Fibroblast of villous mesenchyme (primary cell): ENCODE measurements at regions not wholly inside any gene's neighbourhood (a gene's known extent, or its start where the extent isn't known, plus 50 kb on each side); places are given as distances from the start of the nearest gene placed in this dataset.

Experiments used
- DNase-seq: peaks from one replicate; pipeline ENCODE4 v3.0.0-alpha.2; 2010; ENCODE audit warnings: low read depth
- H3K4me3 ChIP-seq: 2 replicates; pipeline ENCODE4 v1.5.1; 2011; ENCODE audit warnings: low read depth, mild to moderate bottlenecking, low read length
- TF ChIP-seq, protein P1 (sequence below): IDR thresholded peaks from 2 replicates; pipeline ENCODE4 v1.5.1; 2012; ENCODE audit warnings: low read depth, mild to moderate bottlenecking, low read length; ENCODE audit not compliant: insufficient read depth

DNA sequence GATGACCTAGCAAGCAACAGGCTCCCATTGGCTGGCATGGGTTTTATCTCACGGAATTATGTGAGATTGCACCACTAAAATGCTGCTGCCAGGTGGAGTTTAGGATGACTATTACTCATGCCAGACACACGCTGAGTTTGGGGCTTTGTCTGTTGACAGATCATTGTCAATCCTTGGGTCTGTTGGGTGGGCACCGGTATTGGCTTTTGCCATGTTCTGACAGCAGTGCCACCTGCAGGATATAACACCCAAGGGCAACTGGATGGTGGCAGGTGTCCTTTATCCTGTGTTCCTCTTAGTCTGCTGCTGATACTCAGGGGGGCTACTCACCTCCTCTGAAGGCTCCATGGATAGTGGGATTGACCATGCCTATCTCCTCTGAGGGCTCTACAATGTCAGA lies 221.6 kb upstream of the DYNLRB2 start:
- TF ChIP-seq, protein P1, sequence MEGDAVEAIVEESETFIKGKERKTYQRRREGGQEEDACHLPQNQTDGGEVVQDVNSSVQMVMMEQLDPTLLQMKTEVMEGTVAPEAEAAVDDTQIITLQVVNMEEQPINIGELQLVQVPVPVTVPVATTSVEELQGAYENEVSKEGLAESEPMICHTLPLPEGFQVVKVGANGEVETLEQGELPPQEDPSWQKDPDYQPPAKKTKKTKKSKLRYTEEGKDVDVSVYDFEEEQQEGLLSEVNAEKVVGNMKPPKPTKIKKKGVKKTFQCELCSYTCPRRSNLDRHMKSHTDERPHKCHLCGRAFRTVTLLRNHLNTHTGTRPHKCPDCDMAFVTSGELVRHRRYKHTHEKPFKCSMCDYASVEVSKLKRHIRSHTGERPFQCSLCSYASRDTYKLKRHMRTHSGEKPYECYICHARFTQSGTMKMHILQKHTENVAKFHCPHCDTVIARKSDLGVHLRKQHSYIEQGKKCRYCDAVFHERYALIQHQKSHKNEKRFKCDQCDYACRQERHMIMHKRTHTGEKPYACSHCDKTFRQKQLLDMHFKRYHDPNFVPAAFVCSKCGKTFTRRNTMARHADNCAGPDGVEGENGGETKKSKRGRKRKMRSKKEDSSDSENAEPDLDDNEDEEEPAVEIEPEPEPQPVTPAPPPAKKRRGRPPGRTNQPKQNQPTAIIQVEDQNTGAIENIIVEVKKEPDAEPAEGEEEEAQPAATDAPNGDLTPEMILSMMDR, result peak; percentile 12
- no peak overlapping the region for H3K4me3 ChIP-seq
- DNase-seq, result no peak

DNA sequence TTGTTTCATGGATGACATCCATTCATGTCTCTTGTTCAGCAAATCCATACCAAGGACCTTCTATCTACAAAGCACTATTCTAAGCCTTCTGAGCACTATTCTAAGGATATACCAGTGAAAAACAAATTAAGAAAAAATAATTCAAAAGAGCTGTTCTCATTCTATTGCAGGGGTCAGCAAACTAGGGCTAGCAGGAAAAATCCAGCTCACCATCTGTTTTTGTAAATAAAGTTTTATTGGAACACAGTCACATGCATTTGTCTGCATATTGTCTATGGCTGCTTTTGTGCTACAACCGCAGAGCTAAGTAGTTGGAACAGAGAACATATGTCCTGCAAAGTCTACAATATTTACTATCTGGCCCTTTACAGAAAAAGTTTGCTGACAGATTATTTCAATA lies 222.7 kb upstream of the DYNLRB2 start:
- TF ChIP-seq, protein P1, result no peak
- H3K4me3 ChIP-seq, result no peak overlapping the region

DNA sequence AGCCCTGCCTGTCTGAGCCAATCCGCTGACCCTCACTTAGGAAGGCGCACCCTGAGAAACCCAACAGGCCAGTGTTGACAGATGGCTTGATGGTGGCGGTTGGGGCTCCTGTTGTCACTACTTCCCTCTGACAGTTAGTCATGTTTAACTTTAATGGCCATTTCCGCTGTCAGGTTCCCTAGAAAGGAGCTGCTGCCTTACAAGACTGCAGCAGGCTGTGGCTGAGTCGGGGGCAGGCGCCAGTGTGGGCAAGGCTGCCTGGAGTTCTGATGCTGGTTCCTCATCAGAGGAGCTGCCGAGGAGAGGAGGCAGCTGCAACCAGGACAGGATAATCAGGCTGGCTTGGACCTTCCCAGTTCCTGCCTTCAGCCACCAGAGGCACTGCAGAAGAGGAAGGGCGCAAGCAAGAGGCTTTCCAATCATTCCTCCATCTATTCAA lies 223.2 kb upstream of the DYNLRB2 start:
- DNase-seq, result no peak
- H3K4me3 ChIP-seq, result no peak overlapping the region
- TF ChIP-seq, protein P1, result peak; percentile 38

More for the DNA sequence above, 222.7 kb upstream of the DYNLRB2 start:
- DNase-seq, result no peak

DNA sequence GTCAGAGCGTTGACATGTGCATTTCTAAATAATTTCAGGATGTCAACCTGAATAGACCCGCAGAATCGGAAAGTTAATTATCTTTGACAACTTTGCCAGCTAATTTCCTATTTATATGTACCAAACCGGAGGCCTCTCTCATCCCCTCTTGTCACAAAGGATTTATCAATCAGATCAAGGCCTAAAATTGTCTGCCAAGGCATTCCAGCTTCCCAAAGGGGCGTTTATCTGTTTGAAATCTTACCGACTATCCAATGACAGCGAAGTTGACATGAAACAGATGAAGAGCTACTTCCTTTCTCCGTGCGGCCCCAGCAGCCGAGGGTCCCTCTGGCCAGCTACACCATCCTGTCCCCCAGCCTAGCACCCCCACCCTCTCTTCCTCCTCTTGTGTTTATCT lies 223.7 kb upstream of the DYNLRB2 start:
- DNase-seq, result no peak
- H3K4me3 ChIP-seq, result no peak overlapping the region
- TF ChIP-seq, protein P1, result no peak

DNA sequence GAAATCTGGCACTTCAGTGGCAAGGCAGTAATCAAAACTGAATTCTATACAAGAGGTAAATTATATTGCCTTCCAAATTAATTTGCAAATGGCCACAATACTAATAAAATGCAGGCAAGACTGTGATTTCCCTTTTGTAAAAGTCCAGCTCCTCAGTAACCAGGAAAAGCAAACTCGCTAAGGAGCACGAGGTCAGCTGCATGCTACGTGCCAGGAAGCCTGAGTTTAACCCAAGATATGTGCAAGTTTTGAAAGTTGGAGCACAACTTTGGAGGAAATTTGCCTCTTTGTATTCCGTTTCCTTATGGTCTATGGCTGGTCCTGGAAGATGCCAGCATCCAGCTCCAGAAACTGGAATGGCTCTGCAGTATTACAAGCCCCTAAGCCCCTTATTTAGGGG lies 226.8 kb upstream of the DYNLRB2 start:
- TF ChIP-seq, protein P1, result no peak
- H3K4me3 ChIP-seq, result no peak overlapping the region
- no peak for DNase-seq

DNA sequence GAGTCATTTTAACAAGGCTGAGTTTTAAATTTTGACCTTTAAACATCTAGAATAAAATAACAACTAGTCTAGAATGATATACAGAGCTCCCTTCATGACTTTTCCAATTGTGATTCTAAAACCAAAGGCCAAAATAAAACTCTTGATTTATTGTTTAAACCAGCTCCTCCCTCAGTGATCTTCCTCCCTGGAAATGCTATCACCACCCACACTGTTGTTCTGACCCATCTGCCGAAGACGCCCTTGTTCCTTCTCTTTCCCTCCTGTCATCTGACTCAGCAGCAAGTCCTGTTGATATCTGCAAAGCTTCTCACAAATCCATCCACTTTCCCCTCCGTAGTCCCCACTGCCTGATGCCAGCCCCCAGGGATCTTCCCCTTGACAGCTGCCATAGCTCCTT lies 231.6 kb upstream of the DYNLRB2 start:
- TF ChIP-seq, protein P1, result no peak
- peak; percentile 21 for DNase-seq

DNA sequence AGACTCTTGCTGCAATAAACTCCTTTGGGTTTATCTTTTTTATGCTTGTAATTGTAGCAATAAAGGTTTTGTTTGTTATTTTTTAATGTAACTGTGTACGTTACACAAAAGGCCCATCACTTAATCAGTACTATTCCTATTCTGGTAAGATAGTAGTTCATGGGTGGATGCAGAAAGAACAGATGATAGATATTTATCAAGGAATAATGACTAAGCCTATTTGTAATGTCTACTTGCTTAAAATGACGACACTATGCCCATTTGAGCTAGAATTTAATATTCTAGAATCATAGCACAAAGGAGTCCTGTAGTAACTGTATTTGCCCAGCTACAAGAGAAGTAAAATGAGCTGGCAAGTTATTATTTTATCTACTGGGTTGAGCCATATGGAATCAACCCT lies 235.4 kb upstream of the DYNLRB2 start:
- H3K4me3 ChIP-seq, result no peak overlapping the region
- DNase-seq, result no peak
- TF ChIP-seq, protein P1, result no peak

More for the DNA sequence above, 231.6 kb upstream of the DYNLRB2 start:
- H3K4me3 ChIP-seq, result no peak overlapping the region
